ENCODE measurements at regions not wholly inside any gene's neighbourhood (a gene's known extent, or its start where the extent isn't known, plus 50 kb on each side); places are given as distances from the start of the nearest gene placed in this dataset.

DNA sequence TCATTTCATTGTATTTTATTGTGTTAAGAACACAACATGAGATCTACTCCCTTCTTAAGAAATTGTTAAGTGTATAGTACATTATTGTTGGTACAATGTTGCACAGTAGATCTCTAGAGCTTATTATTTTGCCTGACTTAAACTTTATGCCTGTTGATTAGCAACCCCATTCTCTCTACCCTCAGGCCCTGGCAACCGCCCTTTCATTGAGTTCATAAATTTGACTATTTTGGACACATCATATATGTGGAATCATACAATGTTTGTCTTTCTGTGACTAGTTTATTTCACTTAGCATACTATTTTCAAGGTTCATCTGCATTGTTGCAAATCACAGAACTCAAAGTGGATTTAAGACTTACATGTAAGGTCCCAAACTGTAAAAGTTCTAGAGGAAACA is 222.1 kb downstream of the IL15 start:
- DNase-seq (no peak), ATAC-seq (ENCODE audit: poor library complexity) (no peak)
- Mint-ChIP-seq H3K27ac (no peak overlapping the region), H3K36me3 (ENCODE audit: low read depth) (no peaks in the 10 kb centered on the region), H3K27me3 (peaks cover 9% of the 10 kb centered on the region), H3K4me1 (ENCODE audit: low read depth) (no peaks in the 10 kb centered on the region), H3K4me3 (no peak overlapping the region), H3K9me3 (no peaks in the 10 kb centered on the region)
- no peaks in the 10 kb centered on the region for H3K4me1 ChIP-seq (ENCODE audit: insufficient read depth, low read length)
- H3K9me3 ChIP-seq (ENCODE audit: control insufficient read depth in 1 of 2, insufficient read depth in 1 of 2, low read length in 2 of 2): peaks cover 0 to 13% of the 10 kb centered on the region in 2 experiments
- POLR2A ChIA-PET: no interaction called here
- H3K36me3 ChIP-seq (ENCODE audit: insufficient read depth, low read length): no peaks in the 10 kb centered on the region
- no peak overlapping the region for H3K27ac ChIP-seq (ENCODE audit: low read depth in 1 of 2, low read length in 2 of 2)
- intact Hi-C loops (cut with DNase I, micrococcal nuclease): no loop called here
- TF ChIP-seq, protein P1, sequence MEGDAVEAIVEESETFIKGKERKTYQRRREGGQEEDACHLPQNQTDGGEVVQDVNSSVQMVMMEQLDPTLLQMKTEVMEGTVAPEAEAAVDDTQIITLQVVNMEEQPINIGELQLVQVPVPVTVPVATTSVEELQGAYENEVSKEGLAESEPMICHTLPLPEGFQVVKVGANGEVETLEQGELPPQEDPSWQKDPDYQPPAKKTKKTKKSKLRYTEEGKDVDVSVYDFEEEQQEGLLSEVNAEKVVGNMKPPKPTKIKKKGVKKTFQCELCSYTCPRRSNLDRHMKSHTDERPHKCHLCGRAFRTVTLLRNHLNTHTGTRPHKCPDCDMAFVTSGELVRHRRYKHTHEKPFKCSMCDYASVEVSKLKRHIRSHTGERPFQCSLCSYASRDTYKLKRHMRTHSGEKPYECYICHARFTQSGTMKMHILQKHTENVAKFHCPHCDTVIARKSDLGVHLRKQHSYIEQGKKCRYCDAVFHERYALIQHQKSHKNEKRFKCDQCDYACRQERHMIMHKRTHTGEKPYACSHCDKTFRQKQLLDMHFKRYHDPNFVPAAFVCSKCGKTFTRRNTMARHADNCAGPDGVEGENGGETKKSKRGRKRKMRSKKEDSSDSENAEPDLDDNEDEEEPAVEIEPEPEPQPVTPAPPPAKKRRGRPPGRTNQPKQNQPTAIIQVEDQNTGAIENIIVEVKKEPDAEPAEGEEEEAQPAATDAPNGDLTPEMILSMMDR (IDR thresholded peaks at IDR 0.05): no peak
- CTCF ChIA-PET: no interaction called here
- no peak overlapping the region for H3K4me3 ChIP-seq (ENCODE audit: low read length)
- H3K27me3 ChIP-seq (ENCODE audit: control insufficient read depth in 1 of 2, insufficient read depth in 2 of 2, low read length in 2 of 2): no peaks in the 10 kb centered on the region

DNA sequence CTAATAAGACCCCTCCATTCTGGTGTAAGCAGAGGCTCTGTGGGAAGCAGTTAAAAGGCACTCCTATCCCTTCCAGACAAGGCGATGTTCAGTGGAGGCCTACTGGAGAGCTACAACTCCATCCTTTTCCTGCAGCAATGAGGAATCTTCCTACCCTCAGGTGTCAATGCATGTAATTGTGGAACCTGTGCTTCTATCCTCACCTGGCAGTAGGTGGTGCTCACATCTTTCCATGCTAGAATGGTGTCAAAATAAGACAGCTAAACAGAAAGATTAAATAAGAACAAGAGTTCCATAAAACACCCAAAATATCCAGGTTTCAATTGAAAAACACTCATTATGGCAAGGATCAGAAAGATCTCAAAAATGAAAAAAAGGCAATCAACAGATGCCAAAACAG is 224.6 kb downstream of the IL15 start:
- CTCF ChIA-PET: no interaction called here
- Mint-ChIP-seq H3K36me3 (ENCODE audit: low read depth) (no peaks in the 10 kb centered on the region), H3K27ac (no peak overlapping the region), H3K4me3 (no peak overlapping the region), H3K4me1 (ENCODE audit: low read depth) (no peaks in the 10 kb centered on the region), H3K27me3 (peaks cover 5% of the 10 kb centered on the region), H3K9me3 (no peaks in the 10 kb centered on the region)
- intact Hi-C loops (cut with DNase I, micrococcal nuclease): loop anchor here (5.0 kb wide), 2 partner anchors 981 to 986 kb away; partner anchors contain the start of gene INPP4B (in 1 of the 2)
- no peaks in the 10 kb centered on the region for H3K4me1 ChIP-seq (ENCODE audit: insufficient read depth, low read length)
- no peak for ATAC-seq (ENCODE audit: poor library complexity)
- no peaks in the 10 kb centered on the region for H3K27me3 ChIP-seq (ENCODE audit: control insufficient read depth in 1 of 2, insufficient read depth in 2 of 2, low read length in 2 of 2)
- no peak overlapping the region for H3K27ac ChIP-seq (ENCODE audit: low read depth in 1 of 2, low read length in 2 of 2)
- TF ChIP-seq, protein P1 (IDR thresholded peaks at IDR 0.05): no peak
- peaks cover 0 to 3% of the 10 kb centered on the region in 2 experiments for H3K9me3 ChIP-seq (ENCODE audit: control insufficient read depth in 1 of 2, insufficient read depth in 1 of 2, low read length in 2 of 2)
- POLR2A ChIA-PET: no interaction called here
- H3K4me3 ChIP-seq (ENCODE audit: low read length): no peak overlapping the region
- no peaks in the 10 kb centered on the region for H3K36me3 ChIP-seq (ENCODE audit: insufficient read depth, low read length)
- DNase-seq: peak in 3 of 14 experiments; percentile 2 to 13 (median 5)

DNA sequence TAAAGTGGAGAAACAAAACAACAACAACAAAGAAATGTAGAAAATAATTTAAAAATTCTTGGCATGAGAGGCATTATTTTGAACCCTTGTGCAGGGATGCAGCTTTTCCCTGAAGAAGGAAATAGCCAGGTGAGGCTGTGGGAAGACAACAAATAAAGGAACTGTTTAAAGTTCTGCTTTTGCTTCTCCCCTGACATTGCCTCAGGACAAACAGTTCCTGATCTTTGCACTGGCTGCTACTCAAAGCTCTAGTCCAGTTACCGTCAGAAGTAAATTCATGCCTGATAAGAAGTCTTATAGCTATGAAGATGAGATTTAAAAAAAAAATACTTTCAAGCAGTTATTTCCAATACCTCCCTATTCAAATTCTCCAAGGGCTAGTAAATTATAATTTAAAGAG is 233.8 kb downstream of the IL15 start:
- Mint-ChIP-seq H3K4me3 (no peak overlapping the region), H3K36me3 (ENCODE audit: low read depth) (no peaks in the 10 kb centered on the region)
- CTCF ChIA-PET: interaction anchor here (0.6 kb wide), 1 partner anchor 18 kb away, joined by 4 read pairs; no protein-coding TSS in a partner anchor

More for the DNA sequence above, 233.8 kb downstream of the IL15 start:
- Histone ChIP-seq H3K27ac (ENCODE audit: low read depth in 1 of 2, low read length in 2 of 2) (no peak overlapping the region), H3K4me1 (ENCODE audit: insufficient read depth, low read length) (no peaks in the 10 kb centered on the region), H3K9me3 (ENCODE audit: control insufficient read depth in 1 of 2, insufficient read depth in 1 of 2, low read length in 2 of 2) (peaks cover 0 to 6% of the 10 kb centered on the region in 2 experiments), H3K36me3 (ENCODE audit: insufficient read depth, low read length) (no peaks in the 10 kb centered on the region), H3K4me3 (ENCODE audit: low read length) (no peak overlapping the region), H3K27me3 (ENCODE audit: control insufficient read depth in 1 of 2, insufficient read depth in 2 of 2, low read length in 2 of 2) (peaks cover 0 to 8% of the 10 kb centered on the region in 2 experiments)
- H3K27ac Mint-ChIP-seq: no peak overlapping the region
- no peaks in the 10 kb centered on the region for H3K4me1 Mint-ChIP-seq (ENCODE audit: low read depth)
- no peak for ATAC-seq (ENCODE audit: poor library complexity)
- DNase-seq: no peak
- H3K27me3 Mint-ChIP-seq: no peaks in the 10 kb centered on the region
- intact Hi-C loops (cut with DNase I, micrococcal nuclease): no loop called here
- POLR2A ChIA-PET: interaction anchor here (0.6 kb wide), 1 partner anchor 38 kb away, joined by 3 read pairs; no protein-coding TSS in a partner anchor
- TF ChIP-seq, protein P1 (IDR thresholded peaks at IDR 0.05): no peak
- H3K9me3 Mint-ChIP-seq: peaks cover 3% of the 10 kb centered on the region
